NOMO-1 (cell line): ENCODE measurements at regions not wholly inside any gene's neighbourhood (a gene's known extent, or its start where the extent isn't known, plus 50 kb on each side); places are given as distances from the start of the nearest gene placed in this dataset.
"Not testable (repeated sequence)": the region's sequence is repeated elsewhere in the genome, so short reads cannot be mapped to it uniquely, and the experiment has no call there.

ENCODE experiments used
- DNase-seq, 2 experiments: peaks; one replicate each; lab custom pipeline; 2025; ENCODE audit not compliant: unreplicated experiment in 2 of 2; lab: John Stamatoyannopoulos, UW

DNA sequence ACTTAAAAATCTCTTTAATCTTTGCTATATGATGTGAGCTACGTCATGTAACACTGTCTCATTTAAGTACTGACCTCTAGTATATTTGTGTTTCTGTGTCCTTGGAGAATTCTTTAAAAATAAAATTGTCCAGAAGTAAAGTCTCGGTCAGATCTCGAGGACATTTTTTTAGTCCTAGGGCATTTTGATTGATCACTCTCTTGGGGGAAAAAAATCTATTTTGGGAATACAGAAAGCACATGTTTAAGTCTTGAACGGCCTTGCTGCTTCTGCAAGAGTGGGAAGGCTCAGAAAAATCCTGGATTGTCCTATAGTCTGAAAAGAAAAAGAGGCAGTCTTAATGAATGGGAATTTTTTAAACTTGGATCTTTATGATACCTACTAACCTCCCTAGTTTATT, 234.3 kb downstream of the UTRN start:
- no peak for DNase-seq

DNA sequence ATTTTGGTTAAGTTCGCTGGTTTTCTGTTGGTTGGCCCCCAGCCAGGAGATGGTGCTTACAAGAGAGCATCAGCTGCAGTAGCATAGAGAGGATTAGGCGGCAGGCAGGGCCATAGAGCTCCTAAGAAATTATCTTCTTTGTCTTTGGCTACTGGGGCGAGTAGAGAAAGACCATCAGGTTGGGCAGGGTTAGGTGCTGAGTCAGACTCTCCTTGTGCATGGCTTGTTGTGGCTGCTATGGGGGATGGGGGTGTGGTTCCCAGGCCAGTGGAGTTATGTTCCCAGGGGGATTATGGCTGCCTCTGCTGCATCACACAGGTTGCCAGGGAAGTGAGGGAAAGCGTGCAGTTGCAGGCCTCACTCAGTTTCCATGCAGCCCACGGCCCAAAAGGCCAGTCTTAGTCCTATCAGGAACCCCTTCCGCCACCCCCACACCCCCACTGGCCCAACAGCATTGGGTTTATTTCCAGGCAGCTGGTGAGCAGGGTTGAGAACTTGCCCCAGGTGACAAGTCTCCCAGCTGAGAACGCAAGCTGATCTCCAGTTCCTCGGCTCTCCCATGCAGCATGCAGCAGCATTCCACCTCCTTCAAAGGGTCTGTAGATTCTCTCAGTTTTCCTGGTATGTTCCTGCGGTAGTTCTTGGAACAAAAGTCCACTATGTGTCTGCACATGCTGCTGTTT, 243.7 kb downstream of the UTRN start:
- no peak for DNase-seq

DNA sequence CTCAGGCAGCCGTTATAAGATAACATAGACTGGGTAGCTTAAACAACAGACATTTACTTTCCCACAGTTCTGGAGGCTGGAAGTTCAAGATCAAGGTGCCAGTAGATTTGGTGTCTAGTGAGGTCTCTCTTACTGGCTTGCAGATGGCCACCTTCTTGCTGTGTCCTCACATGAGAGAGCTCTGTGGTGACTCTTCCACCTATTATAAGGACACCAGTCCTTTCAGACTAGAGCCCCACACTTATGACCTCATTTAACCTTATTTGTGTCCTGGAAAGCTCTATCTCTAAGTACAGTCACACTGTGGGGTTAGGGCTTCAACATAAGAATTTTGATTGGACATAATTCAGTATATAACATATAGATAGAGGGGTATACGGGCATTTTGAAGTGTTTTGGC, 245.0 kb downstream of the UTRN start:
- no peak for DNase-seq

DNA sequence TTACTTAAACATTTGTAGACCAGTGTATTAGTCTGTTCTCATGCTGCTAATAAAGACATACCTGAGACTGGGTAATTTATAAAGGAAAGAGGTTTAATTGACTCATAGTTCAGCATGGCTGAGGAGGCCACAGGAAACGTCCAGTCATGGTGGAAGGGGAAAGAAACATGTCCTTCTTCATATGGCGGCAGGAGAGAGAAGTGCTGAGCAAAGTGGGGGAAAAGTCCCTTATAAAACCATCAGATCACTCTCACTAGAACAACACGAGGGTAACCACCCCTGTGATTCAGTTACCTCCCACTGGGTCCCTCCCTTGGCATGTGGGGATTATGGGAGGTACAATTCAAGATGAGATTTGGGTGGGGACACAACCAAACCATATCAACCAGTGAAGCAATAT, 247.1 kb downstream of the UTRN start:
- not testable (repeated sequence) for DNase-seq

GRCh38 chr6:144534180-144534579, 249.0 kb downstream of the UTRN start:
- no peak for DNase-seq

DNA sequence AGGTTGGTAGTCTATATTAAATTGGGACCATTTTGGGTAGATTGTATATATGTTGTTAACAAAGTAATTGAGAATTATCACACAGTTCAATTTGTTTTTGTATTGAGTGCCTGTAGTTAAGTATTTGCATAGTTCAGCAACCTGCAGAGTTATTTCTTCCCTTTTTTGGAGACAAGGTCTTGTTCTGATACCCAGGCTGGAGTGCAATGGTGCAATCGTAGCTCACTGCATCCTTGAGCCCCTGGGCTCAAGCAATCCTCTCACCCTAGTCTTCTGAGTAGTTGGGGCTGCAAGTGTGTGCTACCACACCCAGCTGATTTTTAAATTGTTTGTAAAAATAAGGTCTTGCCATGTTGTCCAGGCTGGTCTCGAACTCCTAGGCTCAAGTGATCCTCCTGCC, 250.5 kb downstream of the UTRN start:
- DNase-seq, result peak in 1 of 2 experiments; percentile 45

DNA sequence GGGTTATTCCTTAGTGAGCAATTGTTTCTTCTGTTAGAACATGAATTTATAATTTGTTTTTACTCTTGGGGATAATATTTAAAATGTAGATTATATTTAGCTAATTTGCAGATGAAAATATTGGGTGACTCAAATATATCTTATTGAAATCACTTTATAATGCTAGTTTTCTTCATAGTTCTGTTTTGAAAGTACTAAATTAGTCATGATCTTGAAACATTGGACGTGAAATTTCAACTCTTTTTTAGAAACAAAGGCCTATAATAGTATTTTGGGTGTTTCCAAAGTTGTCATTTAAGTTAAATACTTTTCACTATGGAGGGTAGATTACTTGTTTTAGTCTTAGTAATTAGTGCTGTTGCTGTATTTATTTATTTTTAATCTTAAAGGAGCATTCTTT, 250.9 kb downstream of the UTRN start:
- no peak for DNase-seq

GRCh38 chr6:144543006-144543871, 258.1 kb downstream of the UTRN start:
- DNase-seq, result peak; percentile 87

- no peak for DNase-seq
Measured at GRCh38 chr6:144544266-144544830, 259.2 kb downstream of the UTRN start.

DNA sequence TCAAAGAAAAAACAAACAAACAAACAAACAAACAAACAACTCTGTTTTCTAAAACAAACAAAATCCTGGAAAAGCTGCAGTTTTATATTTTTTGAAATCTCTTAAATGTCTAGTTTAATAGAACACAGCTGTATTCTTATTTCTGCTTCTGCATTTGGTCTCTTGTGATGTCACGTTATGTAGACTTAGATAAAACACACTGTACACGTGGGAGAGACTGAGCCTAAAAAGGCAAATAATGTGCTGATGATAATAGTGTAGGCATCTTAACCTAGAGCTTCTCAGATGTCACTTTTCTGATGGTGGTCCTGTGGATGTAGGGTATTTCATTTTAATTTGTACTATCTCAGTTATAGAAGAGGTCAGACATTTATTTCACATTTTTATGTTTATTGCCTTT, 261.7 kb downstream of the UTRN start:
- no peak for DNase-seq

- no peak for DNase-seq
Measured at GRCh38 chr6:144547409-144547808, 262.3 kb downstream of the UTRN start.

DNA sequence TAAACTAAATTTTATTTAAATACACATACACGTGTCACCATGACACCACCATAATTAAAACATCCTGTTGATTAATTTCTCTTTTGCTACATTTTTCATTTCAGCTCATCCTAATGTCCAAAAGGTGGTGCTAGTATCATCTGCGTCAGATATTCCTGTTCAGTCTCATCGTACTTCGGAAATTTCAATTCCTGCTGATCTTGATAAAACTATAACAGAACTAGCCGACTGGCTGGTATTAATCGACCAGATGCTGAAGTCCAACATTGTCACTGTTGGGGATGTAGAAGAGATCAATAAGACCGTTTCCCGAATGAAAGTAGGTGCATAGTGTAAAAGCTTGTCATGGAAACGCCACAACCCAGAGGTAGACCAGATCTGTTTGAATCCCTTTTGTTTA, 263.4 kb downstream of the UTRN start:
- no peak for DNase-seq

GRCh38 chr6:144549837-144550747, 265.0 kb downstream of the UTRN start:
- peak; percentile 16 to 32 for DNase-seq

- no peak for DNase-seq
Measured at GRCh38 chr6:144551339-144551738, 266.2 kb downstream of the UTRN start.

DNA sequence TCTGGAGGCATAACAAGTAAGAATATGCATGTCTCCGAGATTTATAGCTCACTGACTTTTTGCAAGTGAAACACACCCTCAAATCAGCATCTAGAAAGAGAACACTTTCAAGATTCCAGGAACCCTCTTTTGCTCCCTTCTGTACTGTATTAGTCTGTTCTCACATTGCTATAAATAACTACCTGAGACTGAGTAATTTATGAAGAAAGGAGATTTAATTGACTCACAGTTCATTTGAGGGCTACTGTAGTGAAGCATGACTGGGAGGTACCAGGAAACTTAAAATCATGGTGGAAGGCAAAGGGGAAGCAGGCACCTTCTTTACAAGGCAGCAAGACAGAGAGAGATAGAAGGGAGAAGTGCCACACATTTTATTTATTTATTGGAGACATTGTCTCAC, 269.9 kb downstream of the UTRN start:
- no peak for DNase-seq

DNA sequence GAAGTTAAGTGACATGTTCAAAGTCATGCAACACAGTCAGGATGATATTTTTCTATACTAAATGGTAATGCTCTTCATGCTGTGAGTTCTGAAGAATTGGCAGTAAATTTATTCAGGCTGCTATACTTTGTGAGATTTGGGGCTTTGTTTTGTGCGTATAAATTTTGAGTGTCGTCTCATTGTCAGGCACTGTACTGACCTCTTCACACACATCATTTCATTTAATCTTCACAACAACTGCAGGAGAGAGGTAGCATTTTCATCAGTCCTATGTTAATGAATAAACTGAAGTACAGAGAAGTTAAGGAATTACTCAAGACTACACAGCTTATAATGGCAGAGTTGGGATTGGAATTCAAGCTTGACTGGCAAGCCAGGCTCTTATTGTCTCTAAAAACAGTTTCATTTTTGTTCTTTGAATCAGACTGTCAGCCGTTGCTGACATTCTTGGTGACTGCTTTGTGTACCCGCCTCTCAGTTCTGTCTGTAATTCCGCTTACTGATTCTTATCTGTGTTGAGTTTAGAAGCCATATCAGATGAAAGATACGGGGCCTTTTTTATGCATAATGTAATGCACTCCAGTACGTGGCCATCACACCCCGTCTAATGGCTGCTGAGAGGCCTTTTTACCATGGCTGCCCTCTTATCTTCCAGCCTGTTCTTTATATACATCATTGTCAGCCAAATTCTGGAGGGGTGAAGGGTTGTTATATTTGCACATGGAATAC, 274.9 kb downstream of the UTRN start:
- no peak for DNase-seq

DNA sequence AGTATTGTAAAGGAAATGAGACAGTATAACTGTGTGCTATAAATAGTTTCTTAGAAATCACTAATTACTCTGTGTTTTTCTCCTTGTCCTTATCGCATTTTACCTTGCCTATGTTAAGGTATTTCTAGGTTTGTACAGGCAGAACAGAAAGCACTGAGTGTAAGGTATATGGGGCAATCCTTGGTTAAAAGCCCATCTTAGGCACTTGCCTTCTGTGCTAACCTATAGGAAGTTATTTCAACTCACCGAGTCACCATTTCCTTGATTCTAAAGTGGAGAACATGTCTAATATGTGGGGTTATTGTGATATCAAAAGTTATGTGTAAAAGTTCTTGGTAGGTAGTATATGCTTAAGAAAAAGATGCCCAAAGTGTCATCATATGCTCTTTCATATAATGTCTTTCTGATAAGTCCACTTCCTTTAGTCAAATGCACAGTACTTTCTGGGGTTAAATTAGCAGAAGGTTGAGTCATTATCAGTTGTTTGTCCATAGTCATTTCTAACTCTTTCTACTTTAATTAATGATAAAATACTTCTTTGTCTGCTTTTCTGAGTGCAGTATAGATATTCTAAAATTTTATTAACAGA, 276.4 kb downstream of the UTRN start:
- no peak for DNase-seq

DNA sequence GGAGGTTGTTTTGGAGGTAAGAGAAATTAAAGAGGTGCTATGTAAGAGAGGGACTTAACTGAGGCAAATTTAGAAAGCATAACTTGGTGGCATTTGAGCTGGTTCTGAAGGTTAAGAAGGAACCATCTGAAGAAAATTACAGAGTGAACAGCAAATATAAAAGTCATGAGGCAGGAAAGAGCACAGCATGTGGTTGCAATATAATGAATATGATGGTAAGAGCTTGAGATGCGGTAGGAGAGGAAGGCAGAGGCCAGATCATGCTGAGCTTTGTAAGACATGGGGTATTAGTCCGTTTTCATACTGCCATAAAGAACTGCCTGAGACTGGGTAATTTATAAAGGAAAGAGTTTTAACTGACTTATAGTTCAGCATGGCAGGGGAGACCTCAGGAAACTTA, 279.1 kb downstream of the UTRN start:
- no peak for DNase-seq

GRCh38 chr6:144566868-144567615, 281.9 kb downstream of the UTRN start:
- DNase-seq, result peak; percentile 60 to 84
